T-helper 1 cell (primary cell): ENCODE measurements at regions not wholly inside any gene's neighbourhood (a gene's known extent, or its start where the extent isn't known, plus 50 kb on each side); places are given as distances from the start of the nearest gene placed in this dataset.

Source experiments
- DNase-seq, 5 donors: peaks; one replicate each; pipeline ENCODE4 v3.0.0-alpha.2; 2012 to 2020

GRCh38 chr1:22387919-22388580, 63.6 kb upstream of the ZBTB40 start:
- no peak for DNase-seq

DNA sequence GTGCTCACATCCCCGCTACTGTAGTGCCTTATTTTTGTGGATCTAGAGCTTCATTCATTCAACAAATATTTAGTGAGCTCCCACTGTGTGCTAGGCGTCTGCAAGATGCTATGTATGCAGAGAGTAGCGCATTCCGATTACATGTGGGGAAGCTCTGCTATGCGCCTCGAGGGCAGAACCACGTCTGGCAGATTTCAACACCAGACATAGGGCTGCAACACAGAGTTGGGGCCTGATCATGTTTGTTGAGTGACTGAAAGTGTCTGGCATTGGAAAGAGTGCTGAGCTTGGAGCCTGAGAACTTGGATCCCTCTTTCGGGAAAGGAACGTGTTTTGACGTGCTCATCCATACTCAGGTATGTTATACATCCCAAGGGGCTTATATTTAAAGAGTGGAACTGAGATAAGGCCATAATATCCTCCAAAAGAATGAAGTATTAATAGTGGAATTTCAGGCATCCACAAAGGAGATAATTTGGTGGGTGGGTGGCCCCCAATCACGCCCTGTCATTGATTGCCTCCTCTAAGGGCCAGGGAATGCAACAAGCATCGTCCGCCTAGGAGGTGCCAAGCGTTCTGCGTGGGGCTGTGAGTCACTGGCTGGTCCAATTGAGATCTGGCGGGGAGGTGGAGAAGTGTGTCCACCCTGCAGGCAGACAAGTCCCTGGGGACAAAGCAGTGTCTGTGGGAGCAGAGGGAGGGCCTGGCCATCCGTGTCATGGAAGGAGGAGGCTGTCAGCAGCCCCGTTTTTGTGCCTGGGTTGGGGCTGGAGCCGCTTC, 62.8 kb upstream of the ZBTB40 start:
- DNase-seq = no peak

DNA sequence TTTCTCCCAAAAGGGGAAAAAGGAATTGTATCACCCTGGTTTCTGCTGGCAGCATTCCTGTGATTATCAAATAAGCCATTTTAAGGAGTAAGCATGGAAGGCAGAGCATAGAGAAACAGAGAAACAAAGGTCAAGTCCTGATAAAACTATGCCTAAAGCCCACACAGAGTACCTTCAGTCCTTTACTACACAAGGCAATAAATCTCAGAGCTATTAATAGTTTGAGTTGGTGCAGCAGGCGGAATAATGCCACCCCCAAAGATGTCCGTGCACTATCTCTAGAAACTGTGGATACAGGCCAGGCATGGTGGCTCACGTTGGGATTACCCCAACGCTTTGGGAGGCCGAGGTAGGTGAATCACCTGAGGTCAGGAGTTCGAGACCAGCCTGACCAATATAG, 58.1 kb upstream of the ZBTB40 start:
- no peak for DNase-seq

DNA sequence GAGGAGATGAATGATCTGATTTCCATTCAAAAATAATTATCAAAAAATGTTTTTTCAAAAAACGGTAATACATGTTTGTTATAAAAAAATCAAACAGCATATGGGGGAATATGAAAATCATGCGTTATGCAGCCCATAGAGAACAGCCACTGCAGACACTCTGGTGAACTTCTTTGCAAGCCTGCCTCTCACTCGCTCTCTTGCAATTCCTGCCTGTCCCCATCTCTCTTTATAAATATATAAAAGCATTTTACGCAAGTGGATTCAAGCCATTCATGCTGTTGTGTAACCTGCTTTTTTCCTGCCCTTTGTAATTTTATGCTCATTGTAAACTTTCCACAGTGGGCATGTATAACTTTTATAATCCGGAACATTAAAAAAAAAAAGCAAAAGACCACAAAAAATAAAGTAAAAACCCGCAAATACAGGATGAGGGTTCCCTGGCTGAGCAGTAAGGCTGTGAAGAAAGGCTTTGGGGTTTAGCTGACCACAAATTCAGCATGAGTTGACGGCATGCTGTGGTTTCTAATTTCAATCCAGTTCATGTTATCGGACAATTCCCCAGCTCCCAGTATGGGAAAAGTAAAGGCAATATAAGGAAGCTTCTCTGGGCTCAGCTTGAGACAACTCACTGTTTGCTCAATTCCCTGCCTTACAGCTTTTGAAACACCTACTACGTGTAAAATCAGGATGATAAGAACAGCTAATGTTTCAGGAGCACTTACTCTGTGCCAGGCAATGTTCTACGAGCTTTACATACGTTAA, 52.8 kb upstream of the ZBTB40 start:
- DNase-seq = no peak

- no peak for DNase-seq
Observed at GRCh38 chr1:22399421-22400091, 52.1 kb upstream of the ZBTB40 start.
